LNCaP clone FGC (cell line): ENCODE measurements at regions not wholly inside any gene's neighbourhood (a gene's known extent, or its start where the extent isn't known, plus 50 kb on each side); places are given as distances from the start of the nearest gene placed in this dataset.
"Not testable (repeated sequence)": the region's sequence is repeated elsewhere in the genome, so short reads cannot be mapped to it uniquely, and the experiment has no call there.

Experiments used
- DNase-seq: peaks from one replicate; pipeline ENCODE4 v3.0.0-alpha.2; 2011; ENCODE audit warnings: low read depth
- H3K4me3 ChIP-seq: 2 replicates; pipeline ENCODE4 v1.5.1; 2011; ENCODE audit warnings: mild to moderate bottlenecking, low read depth, low read length, control low read depth
- TF ChIP-seq, protein P1 (sequence below): IDR thresholded peaks from 2 replicates; pipeline ENCODE4 v1.5.1; 2012; ENCODE audit warnings: mild to moderate bottlenecking; ENCODE audit not compliant: control insufficient read depth, insufficient read depth; ENCODE audit errors: extremely low read depth

- no peak for DNase-seq
- H3K4me3 ChIP-seq: no peak overlapping the region
- TF ChIP-seq, protein P1, sequence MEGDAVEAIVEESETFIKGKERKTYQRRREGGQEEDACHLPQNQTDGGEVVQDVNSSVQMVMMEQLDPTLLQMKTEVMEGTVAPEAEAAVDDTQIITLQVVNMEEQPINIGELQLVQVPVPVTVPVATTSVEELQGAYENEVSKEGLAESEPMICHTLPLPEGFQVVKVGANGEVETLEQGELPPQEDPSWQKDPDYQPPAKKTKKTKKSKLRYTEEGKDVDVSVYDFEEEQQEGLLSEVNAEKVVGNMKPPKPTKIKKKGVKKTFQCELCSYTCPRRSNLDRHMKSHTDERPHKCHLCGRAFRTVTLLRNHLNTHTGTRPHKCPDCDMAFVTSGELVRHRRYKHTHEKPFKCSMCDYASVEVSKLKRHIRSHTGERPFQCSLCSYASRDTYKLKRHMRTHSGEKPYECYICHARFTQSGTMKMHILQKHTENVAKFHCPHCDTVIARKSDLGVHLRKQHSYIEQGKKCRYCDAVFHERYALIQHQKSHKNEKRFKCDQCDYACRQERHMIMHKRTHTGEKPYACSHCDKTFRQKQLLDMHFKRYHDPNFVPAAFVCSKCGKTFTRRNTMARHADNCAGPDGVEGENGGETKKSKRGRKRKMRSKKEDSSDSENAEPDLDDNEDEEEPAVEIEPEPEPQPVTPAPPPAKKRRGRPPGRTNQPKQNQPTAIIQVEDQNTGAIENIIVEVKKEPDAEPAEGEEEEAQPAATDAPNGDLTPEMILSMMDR: no peak
These were observed 71.1 kb upstream of the RPL38 start for GRCh38 chr17:74132354-74132753.

DNA sequence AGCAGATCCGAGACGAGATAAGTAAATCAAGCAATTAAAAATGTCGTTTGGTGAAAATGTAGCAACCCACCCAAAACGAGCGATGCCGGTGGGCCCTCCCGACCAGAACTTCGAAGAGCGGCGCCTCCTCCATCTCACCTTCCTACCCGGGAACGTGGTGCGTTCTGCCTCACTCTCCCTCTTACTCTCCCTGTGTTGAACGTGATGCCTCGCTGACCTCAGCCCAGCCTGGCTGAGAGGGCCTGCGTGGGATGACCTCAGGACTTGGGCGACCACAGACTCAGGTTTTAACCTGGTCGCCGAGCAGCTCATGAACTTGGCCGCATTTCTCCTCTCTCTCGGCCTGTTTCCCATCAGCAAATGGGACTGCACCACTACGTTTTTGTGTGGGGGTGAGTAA, 69.7 kb upstream of the RPL38 start:
- DNase-seq: no peak
- H3K4me3 ChIP-seq: no peak overlapping the region
- TF ChIP-seq, protein P1: no peak

DNA sequence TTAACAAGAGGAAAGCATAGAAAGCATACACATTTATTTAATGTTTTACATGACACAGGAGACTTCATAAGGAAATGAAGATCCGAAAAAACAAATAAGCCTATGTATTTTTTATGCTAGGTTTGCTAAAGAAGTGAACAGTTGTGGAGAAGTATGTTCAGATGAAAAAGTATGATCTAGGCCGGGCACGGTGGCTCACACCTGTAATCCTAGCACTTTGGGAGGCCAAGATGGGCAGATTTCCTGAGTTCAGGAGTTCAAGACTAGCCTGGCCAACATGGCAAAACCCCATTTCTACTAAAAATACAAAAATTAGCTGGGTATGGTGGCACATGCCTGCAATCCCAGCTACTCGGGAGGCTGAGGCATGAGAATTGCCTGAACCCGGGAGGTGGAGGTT, 69.2 kb upstream of the RPL38 start:
- H3K4me3 ChIP-seq, DNase-seq: not testable (repeated sequence)

DNA sequence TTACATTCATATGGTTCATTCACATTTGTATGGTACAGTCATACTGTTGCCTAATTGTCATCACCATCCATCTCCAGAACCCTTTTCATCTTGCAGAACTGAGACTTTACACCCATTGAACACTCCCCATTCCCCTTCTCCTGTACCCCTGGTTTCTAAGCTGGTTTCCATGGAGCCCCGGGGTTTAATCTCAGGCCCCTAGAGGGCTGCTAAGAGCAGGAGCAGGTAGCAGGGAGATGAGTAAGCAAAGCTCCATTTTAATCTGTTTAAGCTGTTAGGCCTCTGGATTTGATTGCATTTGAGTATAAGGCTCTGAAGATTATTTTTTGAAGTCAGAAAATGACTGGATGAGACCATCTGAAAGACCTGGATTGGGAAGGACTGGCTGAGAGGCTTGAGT, 68.5 kb upstream of the RPL38 start:
- H3K4me3 ChIP-seq: no peak overlapping the region
- DNase-seq: no peak
- TF ChIP-seq, protein P1: no peak

DNA sequence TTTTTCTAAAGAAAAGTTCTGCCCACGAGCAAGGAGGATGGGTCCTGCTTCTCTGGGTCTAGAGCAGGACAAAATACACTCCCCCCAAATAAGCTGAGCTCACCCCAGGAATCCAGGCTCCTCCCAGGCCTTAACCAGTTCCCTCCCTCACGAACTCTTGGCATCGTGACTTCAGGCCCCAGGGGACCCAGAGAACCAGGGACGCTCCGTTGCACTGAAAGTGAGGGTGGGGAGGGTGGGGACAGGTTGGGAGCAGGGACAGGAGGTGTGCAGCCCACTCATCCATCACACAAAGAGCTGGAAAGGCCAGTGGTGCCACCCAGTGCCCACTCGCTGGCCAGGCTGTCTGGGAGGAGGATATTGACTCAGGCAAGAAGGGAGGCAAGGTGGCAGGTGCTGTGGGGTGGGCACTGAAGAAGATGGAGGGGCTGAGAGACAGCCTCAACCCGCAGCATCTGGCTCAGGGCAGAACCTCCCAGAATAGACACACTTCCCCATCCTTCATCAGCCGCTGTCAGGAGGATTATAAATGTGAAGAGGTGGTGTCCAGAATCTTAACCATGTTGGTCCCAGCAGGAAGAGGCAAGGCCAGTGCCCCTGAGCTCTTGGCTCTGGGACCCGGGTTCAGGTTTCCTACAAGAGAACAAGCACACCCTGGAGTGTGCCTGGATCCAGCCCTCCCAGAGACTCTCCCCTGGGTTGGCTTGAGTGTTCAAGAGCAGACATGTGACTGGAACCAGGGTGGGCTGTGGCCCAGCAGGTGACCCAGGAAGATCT, 67.9 kb upstream of the RPL38 start:
- no peak for DNase-seq
- TF ChIP-seq, protein P1: no peak

DNA sequence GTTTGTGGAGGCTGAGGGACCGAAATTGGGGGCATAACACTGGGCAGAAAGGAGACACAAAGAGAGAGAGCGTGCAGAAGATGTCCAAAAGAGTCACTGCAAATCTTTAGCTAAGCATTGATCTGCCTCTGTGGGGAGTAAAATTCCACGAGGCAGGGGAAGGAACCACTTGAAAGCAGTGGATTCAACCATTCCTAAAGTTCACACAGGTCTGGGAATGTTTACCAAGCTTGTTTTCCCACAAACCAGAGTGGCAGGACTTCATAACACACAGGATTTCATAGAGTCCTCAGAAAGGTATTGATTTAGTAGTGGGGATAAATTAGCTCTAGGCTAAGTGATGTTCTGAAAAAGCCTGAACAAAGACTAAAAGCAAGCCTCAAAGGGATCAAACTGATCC, 66.1 kb upstream of the RPL38 start:
- H3K4me3 ChIP-seq: no peak overlapping the region
- TF ChIP-seq, protein P1: no peak
- DNase-seq: no peak

More for the DNA sequence above, 67.9 kb upstream of the RPL38 start:
- no peak overlapping the region for H3K4me3 ChIP-seq

DNA sequence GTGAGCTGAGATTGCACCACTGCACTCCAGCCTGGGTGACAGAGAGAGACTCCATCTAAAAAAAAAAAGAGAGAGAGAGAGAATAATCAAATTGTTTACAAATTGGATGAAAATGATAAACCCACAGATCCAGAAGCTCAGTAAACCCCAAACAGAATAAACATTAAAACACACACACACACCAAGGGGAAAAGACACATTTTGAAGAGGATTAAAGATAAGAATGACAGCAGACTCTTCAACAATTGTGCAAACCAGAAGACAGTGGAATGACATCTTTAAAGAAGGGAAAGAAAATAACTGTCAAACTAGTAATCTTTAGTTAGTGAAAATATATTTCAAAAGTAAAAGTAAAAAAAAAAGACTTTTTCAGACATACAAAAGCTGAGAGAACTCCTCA, 64.4 kb upstream of the RPL38 start:
- no peak overlapping the region for H3K4me3 ChIP-seq
- DNase-seq: no peak
- TF ChIP-seq, protein P1: no peak
